ENCODE measurements at regions not wholly inside any gene's neighbourhood (a gene's known extent, or its start where the extent isn't known, plus 50 kb on each side); places are given as distances from the start of the nearest gene placed in this dataset.
"Not testable (repeated sequence)": the region's sequence is repeated elsewhere in the genome, so short reads cannot be mapped to it uniquely, and the experiment has no call there.

GRCh38 chr17:77290759-77291558, 150.2 kb downstream of the SEC14L1 start:
- not testable (repeated sequence) for DNase-seq

GRCh38 chr17:77291591-77292386, 151.0 kb downstream of the SEC14L1 start:
- DNase-seq: no peak

GRCh38 chr17:77294761-77295160, 154.0 kb downstream of the SEC14L1 start:
- DNase-seq: no peak

GRCh38 chr17:77295241-77295853, 154.6 kb downstream of the SEC14L1 start:
- DNase-seq: no peak

- no peak for DNase-seq
Measured at GRCh38 chr17:77296769-77297409, 156.1 kb downstream of the SEC14L1 start.

- DNase-seq: no peak
Measured at GRCh38 chr17:77297693-77298666, 157.2 kb downstream of the SEC14L1 start.

- no peak for DNase-seq
Measured at GRCh38 chr17:77298811-77299210, 158.0 kb downstream of the SEC14L1 start.

- DNase-seq: no peak
Measured at GRCh38 chr17:77299256-77300015, 158.7 kb downstream of the SEC14L1 start.

GRCh38 chr17:77300016-77300686, 159.4 kb downstream of the SEC14L1 start:
- DNase-seq: no peak

- no peak for DNase-seq
Measured at GRCh38 chr17:77301694-77302266, 161.0 kb downstream of the SEC14L1 start.

GRCh38 chr17:77302682-77303081, 161.9 kb downstream of the SEC14L1 start:
- DNase-seq: no peak

GRCh38 chr17:77303620-77304019, 162.9 kb downstream of the SEC14L1 start:
- no peak for DNase-seq

- DNase-seq: peak in 1 of 2 experiments; percentile 65
Measured at GRCh38 chr17:77304051-77304745, 163.4 kb downstream of the SEC14L1 start.

GRCh38 chr17:77304746-77305473, 164.1 kb downstream of the SEC14L1 start:
- no peak for DNase-seq

GRCh38 chr17:77306048-77306789, 165.4 kb downstream of the SEC14L1 start:
- DNase-seq: no peak

- DNase-seq: no peak
Measured at GRCh38 chr17:77306790-77307478, 166.2 kb downstream of the SEC14L1 start.

- no peak for DNase-seq
Measured at GRCh38 chr17:77307479-77308198, 166.9 kb downstream of the SEC14L1 start.

All from NCI-H524 (cell line).